WTC11 (cell line): ENCODE measurements at regions not wholly inside any gene's neighbourhood (a gene's known extent, or its start where the extent isn't known, plus 50 kb on each side); places are given as distances from the start of the nearest gene placed in this dataset.

ENCODE experiments used
- ATAC-seq: fragments of 200-7000 bp; cut with Tn5 transposase; 2 replicates; pipeline ENCODE4 v1.10.0; 2021; ENCODE audit warnings: mild to moderate bottlenecking, moderate library complexity
- CTCF ChIA-PET: fragments of 300-600 bp; sonication (Branson Sonifier 250); formaldehyde crosslinking; loops from one replicate; lab custom pipeline; 2021; ENCODE audit warnings: antibody characterized with exemption; lab: Charles Lee
- POLR2A ChIA-PET: fragments of 350-600 bp; sonication (Branson Sonifier 250); formaldehyde crosslinking; loops from one replicate; lab custom pipeline; 2021; ENCODE audit warnings: antibody characterized with exemption; lab: Charles Lee
- DNase-seq: peaks from one replicate; pipeline ENCODE4 v3.0.0; 2021; ENCODE audit warnings: low spot score
- H3K27ac Mint-ChIP-seq: 2 replicates; pipeline ENCODE4 v1.8.0; 2021; ENCODE audit warnings: mixed read lengths
- H3K27me3 Mint-ChIP-seq: 2 replicates; pipeline ENCODE4 v1.8.0; 2021; ENCODE audit warnings: low read depth, mild to moderate bottlenecking, moderate library complexity, mixed read lengths
- H3K36me3 Mint-ChIP-seq: 2 replicates; pipeline ENCODE4 v1.8.0; 2021; ENCODE audit warnings: mixed read lengths
- H3K4me1 Mint-ChIP-seq: 2 replicates; pipeline ENCODE4 v1.8.0; 2022; ENCODE audit warnings: mixed read lengths
- H3K4me3 Mint-ChIP-seq: 2 replicates; pipeline ENCODE4 v1.8.0; 2021; ENCODE audit warnings: mild to moderate bottlenecking, moderate library complexity, mixed read lengths
- H3K9me3 Mint-ChIP-seq: 2 replicates; pipeline ENCODE4 v1.8.0; 2021; ENCODE audit warnings: mixed read lengths
- CREM ChIP-seq: sonication (generic); formaldehyde crosslinking; IDR thresholded peaks from 2 replicates; pipeline ENCODE4 v1.8.1; 2022; ENCODE audit warnings: mild to moderate bottlenecking, missing genetic modification reagents, moderate library complexity
- EMX1 ChIP-seq: fragments of 250-450 bp; sonication (Bioruptor Pico); IDR thresholded peaks from 2 replicates; pipeline ENCODE4 v1.8.0; 2021; ENCODE audit warnings: mild to moderate bottlenecking
- ERG ChIP-seq: fragments of 250-450 bp; sonication (Bioruptor Pico); IDR thresholded peaks from 2 replicates; pipeline ENCODE4 v1.8.0; 2021; ENCODE audit warnings: mild to moderate bottlenecking
- ESRRA ChIP-seq: sonication (generic); formaldehyde crosslinking; IDR thresholded peaks from 2 replicates; pipeline ENCODE4 v1.8.1; 2022; ENCODE audit warnings: mild to moderate bottlenecking, missing genetic modification reagents, borderline replicate concordance
- HMGXB4 ChIP-seq: sonication (generic); formaldehyde crosslinking; IDR thresholded peaks from 2 replicates; pipeline ENCODE4 v1.8.1; 2023; ENCODE audit warnings: mild to moderate bottlenecking, moderate library complexity, missing genetic modification reagents
- NR2C2 ChIP-seq: sonication (generic); formaldehyde crosslinking; IDR thresholded peaks from 2 replicates; pipeline ENCODE4 v1.8.0; 2022; ENCODE audit warnings: mild to moderate bottlenecking, missing genetic modification reagents
- RELA ChIP-seq: sonication (generic); formaldehyde crosslinking; IDR thresholded peaks from 2 replicates; pipeline ENCODE4 v1.8.1; 2022; ENCODE audit warnings: missing genetic modification reagents, mild to moderate bottlenecking, borderline replicate concordance
- SMAD3 ChIP-seq: sonication (generic); formaldehyde crosslinking; IDR thresholded peaks from 2 replicates; pipeline ENCODE4 v1.8.0; 2022; ENCODE audit warnings: missing genetic modification reagents, mild to moderate bottlenecking, borderline replicate concordance
- SMAD4 ChIP-seq: sonication (generic); formaldehyde crosslinking; IDR thresholded peaks from 2 replicates; pipeline ENCODE4 v1.8.0; 2022; ENCODE audit warnings: mild to moderate bottlenecking, missing genetic modification reagents
- ZBTB43 ChIP-seq: sonication (generic); formaldehyde crosslinking; IDR thresholded peaks from 2 replicates; pipeline ENCODE4 v1.8.1; 2023; ENCODE audit warnings: mild to moderate bottlenecking, missing genetic modification reagents
- ZMAT4 ChIP-seq: fragments of 250-450 bp; sonication (Bioruptor Pico); IDR thresholded peaks from 2 replicates; pipeline ENCODE4 v1.9.0; 2021; ENCODE audit warnings: mild to moderate bottlenecking
- ZNF121 ChIP-seq: sonication (generic); formaldehyde crosslinking; IDR thresholded peaks from 2 replicates; pipeline ENCODE4 v1.8.0; 2023; ENCODE audit warnings: missing genetic modification reagents
- ZNF317 ChIP-seq: sonication (generic); formaldehyde crosslinking; IDR thresholded peaks from 2 replicates; pipeline ENCODE4 v1.8.1; 2023; ENCODE audit warnings: low read depth, mild to moderate bottlenecking, moderate library complexity, missing genetic modification reagents, borderline replicate concordance
- ZNF671 ChIP-seq: fragments of 250-450 bp; sonication (Bioruptor Pico); IDR thresholded peaks from 2 replicates; pipeline ENCODE4 v1.8.0; 2021; ENCODE audit warnings: mild to moderate bottlenecking
- TF ChIP-seq, protein P1 (sequence below): sonication (generic); formaldehyde crosslinking; IDR thresholded peaks from 2 replicates; pipeline ENCODE4 v1.8.0; 2022; ENCODE audit warnings: missing genetic modification reagents
- TF ChIP-seq, protein P2 (sequence below): fragments of 250-450 bp; sonication (Bioruptor Pico); IDR thresholded peaks from 2 replicates; pipeline ENCODE4 v1.9.0; 2021; ENCODE audit warnings: moderate library complexity, mild to moderate bottlenecking, inconsistent platforms, borderline replicate concordance
- TF ChIP-seq, protein P3 (sequence below): sonication (generic); formaldehyde crosslinking; IDR thresholded peaks from 2 replicates; pipeline ENCODE4 v1.8.1; 2022; ENCODE audit warnings: mild to moderate bottlenecking, moderate library complexity, missing genetic modification reagents
- TF ChIP-seq, protein P4 (sequence below): sonication (generic); formaldehyde crosslinking; IDR thresholded peaks from 2 replicates; pipeline ENCODE4 v1.8.1; 2023; ENCODE audit warnings: mild to moderate bottlenecking, missing genetic modification reagents, moderate library complexity
- TF ChIP-seq, protein P5 (sequence below): fragments of 250-450 bp; sonication (Bioruptor Pico); conservative IDR thresholded peaks from 2 replicates; pipeline ENCODE4 v1.9.0; 2021; ENCODE audit warnings: mild to moderate bottlenecking

DNA sequence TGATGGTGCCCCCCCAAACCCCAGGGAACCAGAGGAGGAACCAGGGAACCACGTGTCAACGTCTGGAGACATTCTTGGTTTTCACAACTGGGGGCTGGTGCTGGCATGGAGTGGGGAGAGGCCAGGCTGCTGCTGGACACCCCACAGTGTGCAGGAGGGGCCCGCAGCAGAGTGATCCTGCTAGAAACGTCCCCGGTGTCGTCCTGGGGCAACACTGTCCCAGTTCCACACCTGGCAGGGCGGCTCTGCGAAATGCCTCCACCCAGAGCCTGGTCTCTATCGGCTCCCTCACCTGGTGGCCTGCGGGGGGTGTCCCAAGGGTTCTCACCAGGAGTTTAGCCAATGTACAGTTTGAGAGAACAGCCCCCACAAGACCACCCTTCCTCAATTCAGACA lies 226.3 kb downstream of the CTTN start (continued):
- TF ChIP-seq RELA (CRISPR knock-in tag) (no peak), ERG (no peak), HMGXB4 (CRISPR knock-in tag) (no peak), SMAD3 (CRISPR knock-in tag) (no peak)
- TF ChIP-seq, protein P1, sequence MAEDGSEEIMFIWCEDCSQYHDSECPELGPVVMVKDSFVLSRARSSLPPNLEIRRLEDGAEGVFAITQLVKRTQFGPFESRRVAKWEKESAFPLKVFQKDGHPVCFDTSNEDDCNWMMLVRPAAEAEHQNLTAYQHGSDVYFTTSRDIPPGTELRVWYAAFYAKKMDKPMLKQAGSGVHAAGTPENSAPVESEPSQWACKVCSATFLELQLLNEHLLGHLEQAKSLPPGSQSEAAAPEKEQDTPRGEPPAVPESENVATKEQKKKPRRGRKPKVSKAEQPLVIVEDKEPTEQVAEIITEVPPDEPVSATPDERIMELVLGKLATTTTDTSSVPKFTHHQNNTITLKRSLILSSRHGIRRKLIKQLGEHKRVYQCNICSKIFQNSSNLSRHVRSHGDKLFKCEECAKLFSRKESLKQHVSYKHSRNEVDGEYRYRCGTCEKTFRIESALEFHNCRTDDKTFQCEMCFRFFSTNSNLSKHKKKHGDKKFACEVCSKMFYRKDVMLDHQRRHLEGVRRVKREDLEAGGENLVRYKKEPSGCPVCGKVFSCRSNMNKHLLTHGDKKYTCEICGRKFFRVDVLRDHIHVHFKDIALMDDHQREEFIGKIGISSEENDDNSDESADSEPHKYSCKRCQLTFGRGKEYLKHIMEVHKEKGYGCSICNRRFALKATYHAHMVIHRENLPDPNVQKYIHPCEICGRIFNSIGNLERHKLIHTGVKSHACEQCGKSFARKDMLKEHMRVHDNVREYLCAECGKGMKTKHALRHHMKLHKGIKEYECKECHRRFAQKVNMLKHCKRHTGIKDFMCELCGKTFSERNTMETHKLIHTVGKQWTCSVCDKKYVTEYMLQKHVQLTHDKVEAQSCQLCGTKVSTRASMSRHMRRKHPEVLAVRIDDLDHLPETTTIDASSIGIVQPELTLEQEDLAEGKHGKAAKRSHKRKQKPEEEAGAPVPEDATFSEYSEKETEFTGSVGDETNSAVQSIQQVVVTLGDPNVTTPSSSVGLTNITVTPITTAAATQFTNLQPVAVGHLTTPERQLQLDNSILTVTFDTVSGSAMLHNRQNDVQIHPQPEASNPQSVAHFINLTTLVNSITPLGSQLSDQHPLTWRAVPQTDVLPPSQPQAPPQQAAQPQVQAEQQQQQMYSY = no peak

GRCh38 chr11:70625051-70625450 lies 226.7 kb downstream of the CTTN start:
- Mint-ChIP-seq H3K27me3 (no peaks in the 10 kb centered on the region), H3K36me3 (no peaks in the 10 kb centered on the region), H3K4me1 (peaks cover 16% of the 10 kb centered on the region), H3K9me3 (peaks cover 5% of the 10 kb centered on the region; the same call in 1 of the 2 replicates), H3K27ac (no peak overlapping the region)
- DNase-seq (no peak), ATAC-seq (no peak)
- POLR2A ChIA-PET = no interaction called here
- CTCF ChIA-PET = interaction anchor here (0.6 kb wide), 2 partner anchors 10 to 22 kb away, joined by 3 read pairs; no protein-coding TSS in a partner anchor
- TF ChIP-seq EMX1 (CRISPR knock-in tag) (no peak), SMAD4 (no peak), NR2C2 (no peak), ESRRA (no peak)
- TF ChIP-seq, protein P2, sequence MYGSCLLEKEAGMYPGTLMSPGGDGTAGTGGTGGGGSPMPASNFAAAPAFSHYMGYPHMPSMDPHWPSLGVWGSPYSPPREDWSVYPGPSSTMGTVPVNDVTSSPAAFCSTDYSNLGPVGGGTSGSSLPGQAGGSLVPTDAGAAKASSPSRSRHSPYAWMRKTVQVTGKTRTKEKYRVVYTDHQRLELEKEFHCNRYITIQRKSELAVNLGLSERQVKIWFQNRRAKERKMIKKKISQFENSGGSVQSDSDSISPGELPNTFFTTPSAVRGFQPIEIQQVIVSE (CRISPR knock-in tag) = no peak
- TF ChIP-seq, all 79 proteins: peak for 0
- H3K4me3 Mint-ChIP-seq = no peak overlapping the region

DNA sequence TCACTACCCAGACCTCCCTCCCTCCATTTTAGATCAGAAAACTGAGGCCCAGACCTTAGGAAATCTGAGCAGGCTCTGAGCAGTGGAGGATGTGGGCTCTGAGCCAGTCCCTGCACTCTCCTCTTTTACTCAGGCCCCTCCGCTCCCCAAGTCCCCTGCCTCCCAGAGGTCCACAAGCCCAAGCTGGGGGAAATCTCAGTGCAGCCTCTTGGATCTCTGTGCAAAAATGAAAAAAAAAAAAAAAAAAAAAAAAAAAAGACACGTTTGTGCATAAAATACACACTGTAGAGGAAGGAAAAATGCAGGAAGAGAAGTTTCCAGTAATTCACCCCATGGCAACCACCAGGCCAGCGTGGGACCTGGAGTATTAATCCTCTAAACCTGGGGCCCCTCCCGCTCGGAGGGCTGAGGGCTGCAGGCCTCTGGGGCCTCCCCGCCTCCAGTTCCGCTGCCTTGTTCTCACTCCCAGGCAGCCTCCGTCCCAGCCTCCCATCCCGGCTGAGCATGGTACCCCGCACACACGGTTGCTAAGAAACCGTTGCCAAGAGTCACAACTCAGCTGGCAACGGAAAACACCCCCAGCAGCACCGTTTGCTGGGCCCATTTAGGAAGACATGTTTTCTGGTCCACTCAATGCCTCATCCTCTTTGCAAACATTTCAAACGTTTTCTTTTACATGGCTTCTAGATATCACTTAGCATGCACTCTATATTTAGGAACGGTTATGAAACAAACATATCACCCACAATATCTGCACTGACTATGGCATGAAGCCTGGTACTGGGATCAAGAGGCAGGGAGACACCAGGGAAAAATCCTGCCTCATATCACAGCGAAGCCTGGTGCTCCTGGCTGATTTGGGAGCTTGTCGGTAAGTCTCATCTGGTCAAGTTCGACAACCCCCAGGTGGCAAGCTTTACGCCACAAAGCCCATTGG lies 227.5 kb downstream of the CTTN start:
- ChIA-PET POLR2A (no interaction called here), CTCF (interaction anchor here (0.6 to 1.2 kb wide), 4 partner anchors 10 to 122 kb away, joined by 3 to 4 read pairs (median 3); no protein-coding TSS in a partner anchor)
- Mint-ChIP-seq H3K27me3 (no peaks in the 10 kb centered on the region), H3K4me3 (no peak overlapping the region), H3K9me3 (peaks cover 1% of the 10 kb centered on the region; the same call in 1 of the 2 replicates), H3K4me1 (peaks cover 16% of the 10 kb centered on the region), H3K36me3 (no peaks in the 10 kb centered on the region), H3K27ac (peak overlapping the region; percentile 69; the same call in 1 of the 2 replicates)
- no peak for ATAC-seq
- DNase-seq = no peak
- TF ChIP-seq, protein P3, sequence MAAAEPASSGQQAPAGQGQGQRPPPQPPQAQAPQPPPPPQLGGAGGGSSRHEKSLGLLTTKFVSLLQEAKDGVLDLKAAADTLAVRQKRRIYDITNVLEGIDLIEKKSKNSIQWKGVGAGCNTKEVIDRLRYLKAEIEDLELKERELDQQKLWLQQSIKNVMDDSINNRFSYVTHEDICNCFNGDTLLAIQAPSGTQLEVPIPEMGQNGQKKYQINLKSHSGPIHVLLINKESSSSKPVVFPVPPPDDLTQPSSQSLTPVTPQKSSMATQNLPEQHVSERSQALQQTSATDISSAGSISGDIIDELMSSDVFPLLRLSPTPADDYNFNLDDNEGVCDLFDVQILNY (CRISPR knock-in tag) = no peak
- no peak for TF ChIP-seq ZNF317
- TF ChIP-seq, protein P4, sequence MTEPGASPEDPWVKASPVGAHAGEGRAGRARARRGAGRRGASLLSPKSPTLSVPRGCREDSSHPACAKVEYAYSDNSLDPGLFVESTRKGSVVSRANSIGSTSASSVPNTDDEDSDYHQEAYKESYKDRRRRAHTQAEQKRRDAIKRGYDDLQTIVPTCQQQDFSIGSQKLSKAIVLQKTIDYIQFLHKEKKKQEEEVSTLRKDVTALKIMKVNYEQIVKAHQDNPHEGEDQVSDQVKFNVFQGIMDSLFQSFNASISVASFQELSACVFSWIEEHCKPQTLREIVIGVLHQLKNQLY (CRISPR knock-in tag) = no peak
- no peak for TF ChIP-seq ZNF121 (CRISPR knock-in tag)
- no peak for TF ChIP-seq ZMAT4 (CRISPR knock-in tag)
- TF ChIP-seq ZNF671 (CRISPR knock-in tag) = no peak
- no peak for TF ChIP-seq CREM
- TF ChIP-seq, protein P5, sequence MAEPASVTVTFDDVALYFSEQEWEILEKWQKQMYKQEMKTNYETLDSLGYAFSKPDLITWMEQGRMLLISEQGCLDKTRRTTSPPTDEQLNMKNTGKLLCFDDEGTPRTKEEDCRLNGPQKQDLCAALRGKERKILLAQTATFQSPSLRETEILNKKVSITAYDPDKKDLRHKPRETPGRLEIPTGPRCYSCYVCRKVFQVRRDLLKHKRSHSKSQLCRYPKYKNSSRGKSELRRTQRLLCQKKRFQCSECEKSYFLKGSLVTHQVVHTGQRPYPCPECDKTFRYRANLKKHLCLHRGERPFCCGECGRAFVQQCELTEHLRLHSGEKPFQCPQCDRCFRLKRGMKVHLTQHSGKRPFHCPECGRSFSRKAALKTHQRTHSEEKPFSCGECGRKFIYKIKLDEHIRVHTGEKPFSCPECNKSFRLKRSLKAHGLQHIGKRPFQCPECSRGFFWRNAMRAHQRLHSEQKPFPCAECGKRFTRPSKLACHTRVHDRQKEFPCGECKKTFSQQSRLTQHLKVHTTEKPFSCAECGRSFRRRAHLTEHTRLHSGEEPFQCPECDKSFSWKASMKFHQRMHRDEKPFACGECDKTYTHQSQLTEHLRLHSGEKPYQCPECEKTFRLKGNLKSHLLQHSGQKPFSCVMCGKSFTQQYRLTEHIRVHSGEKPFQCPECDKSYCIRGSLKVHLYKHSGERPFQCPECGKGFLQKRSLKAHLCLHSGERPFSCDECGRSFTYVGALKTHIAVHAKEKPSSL (CRISPR knock-in tag) = no peak
- TF ChIP-seq ZBTB43 = no peak
